Skin epidermis (tissue), 12 donors: ENCODE measurements at regions not wholly inside any gene's neighbourhood (a gene's known extent, or its start where the extent isn't known, plus 50 kb on each side); places are given as distances from the start of the nearest gene placed in this dataset.

ENCODE experiments used
- H3K27ac ChIP-seq, 21 experiments: fragments of 200-600 bp; sonication (generic) in 11 of 21; one replicate each; pipeline ENCODE4 v1.5.0; 2020; ENCODE audit warnings: mild to moderate bottlenecking in 3 of 21, inconsistent platforms in 2 of 21, moderate library complexity in 2 of 21
- H3K4me3 ChIP-seq, 7 experiments: fragments of 200-600 bp; sonication (generic) in 2 of 7; one replicate each; pipeline ENCODE4 v1.5.0; 2020; ENCODE audit warnings: inconsistent platforms in 2 of 7, mild to moderate bottlenecking in 2 of 7, moderate library complexity in 1 of 7

- Histone ChIP-seq H3K27ac (no peak overlapping the region), H3K4me3 (no peak overlapping the region)
Measured at GRCh38 chr2:239469106-239469960, 68.5 kb upstream of the HDAC4 start.

- Histone ChIP-seq H3K27ac (no peak overlapping the region), H3K4me3 (no peak overlapping the region)
Measured at GRCh38 chr2:239468491-239469105, 67.8 kb upstream of the HDAC4 start.

- Histone ChIP-seq H3K27ac (no peak overlapping the region), H3K4me3 (no peak overlapping the region)
Measured at GRCh38 chr2:239467956-239468490, 67.2 kb upstream of the HDAC4 start.

- H3K27ac ChIP-seq = no peak overlapping the region
Measured at GRCh38 chr2:239467281-239467955, 66.6 kb upstream of the HDAC4 start.

GRCh38 chr2:239466755-239467271 lies 66.0 kb upstream of the HDAC4 start:
- H3K4me3 ChIP-seq = no peak overlapping the region
- peak overlapping the region in 2 of 21 experiments; percentile 76 to 80 for H3K27ac ChIP-seq

More at GRCh38 chr2:239467281-239467955, 66.6 kb upstream of the HDAC4 start:
- no peak overlapping the region for H3K4me3 ChIP-seq

- Histone ChIP-seq H3K4me3 (no peak overlapping the region), H3K27ac (peak overlapping the region in 20 of 21 experiments; percentile 12 to 84 (median 67))
Measured at GRCh38 chr2:239466061-239466754, 65.4 kb upstream of the HDAC4 start.

- Histone ChIP-seq H3K27ac (peak overlapping the region in 20 of 21 experiments; percentile 42 to 84 (median 67)), H3K4me3 (no peak overlapping the region)
Measured at GRCh38 chr2:239465017-239466001, 64.5 kb upstream of the HDAC4 start.

GRCh38 chr2:239464166-239465016 lies 63.6 kb upstream of the HDAC4 start:
- no peak overlapping the region for H3K4me3 ChIP-seq
- H3K27ac ChIP-seq = peak overlapping the region in 20 of 21 experiments; percentile 13 to 84 (median 66)

GRCh38 chr2:239463541-239464165 lies 62.8 kb upstream of the HDAC4 start:
- H3K4me3 ChIP-seq = no peak overlapping the region

GRCh38 chr2:239462671-239463506 lies 62.1 kb upstream of the HDAC4 start:
- Histone ChIP-seq H3K27ac (peak overlapping the region in 1 of 21 experiments; percentile 50), H3K4me3 (no peak overlapping the region)

More at GRCh38 chr2:239463541-239464165, 62.8 kb upstream of the HDAC4 start:
- H3K27ac ChIP-seq = peak overlapping the region in 2 of 21 experiments; percentile 50 to 84

- Histone ChIP-seq H3K27ac (no peak overlapping the region), H3K4me3 (no peak overlapping the region)
Measured at GRCh38 chr2:239462191-239462515, 61.3 kb upstream of the HDAC4 start.

GRCh38 chr2:239461291-239462190 lies 60.7 kb upstream of the HDAC4 start:
- Histone ChIP-seq H3K27ac (no peak overlapping the region), H3K4me3 (no peak overlapping the region)

GRCh38 chr2:239460780-239461179 lies 60.0 kb upstream of the HDAC4 start:
- Histone ChIP-seq H3K27ac (no peak overlapping the region), H3K4me3 (no peak overlapping the region)

GRCh38 chr2:239459606-239460005 lies 58.8 kb upstream of the HDAC4 start:
- H3K27ac ChIP-seq = no peak overlapping the region

GRCh38 chr2:239459056-239459455 lies 58.2 kb upstream of the HDAC4 start:
- no peak overlapping the region for H3K4me3 ChIP-seq

More at GRCh38 chr2:239459606-239460005, 58.8 kb upstream of the HDAC4 start:
- no peak overlapping the region for H3K4me3 ChIP-seq

More at GRCh38 chr2:239459056-239459455, 58.2 kb upstream of the HDAC4 start:
- H3K27ac ChIP-seq = no peak overlapping the region
